Endothelial cell of umbilical vein (primary cell): ENCODE measurements at regions not wholly inside any gene's neighbourhood (a gene's known extent, or its start where the extent isn't known, plus 50 kb on each side); places are given as distances from the start of the nearest gene placed in this dataset.

ENCODE experiments used
- BruUV-seq: library from RNA; stranded (reverse); fragments of 400-500 nt; replicated peaks from 2 replicates; lab custom pipeline; 2021; lab: Mats Ljungman, UMichigan
- CTCF ChIA-PET: fragments of 300-600, 350-600 bp; sonication (Branson Sonifier 250); formaldehyde crosslinking; loops from one replicate; lab custom pipeline; 2021; ENCODE audit warnings: antibody characterized with exemption, inconsistent platforms; lab: Charles Lee
- POLR2A ChIA-PET: fragments of 300-600, 350-600 bp; sonication (Branson Sonifier 250); formaldehyde crosslinking; loops from one replicate; lab custom pipeline; 2021; ENCODE audit warnings: antibody characterized with exemption, inconsistent platforms; lab: Charles Lee
- DNase-seq: peaks from one replicate; pipeline ENCODE4 v3.0.0-alpha.2; 2011; ENCODE audit warnings: low read depth, low spot score
- FAIRE-seq: peaks from 2 replicates; lab custom pipeline; 2011; peaks lifted over from hg19 to GRCh38; lab: Jason Lieb, UNC
- H2AFZ ChIP-seq: 2 replicates; pipeline ENCODE4 v1.6.0; 2012; ENCODE audit warnings: low read depth, low read length, control low read depth, inconsistent platforms
- H3K27ac ChIP-seq: 2 replicates; pipeline ENCODE4 v1.5.1; 2011; ENCODE audit warnings: low read depth, mild to moderate bottlenecking, control low read depth, low read length, moderate library complexity; ENCODE audit not compliant: insufficient read depth
- H3K27me3 ChIP-seq, 2 experiments: 2 replicates each; pipeline versions ENCODE4 v1.6.0 to v1.6.1; 2011; ENCODE audit warnings: low read length in 2 of 2, mixed read lengths in 1 of 2; ENCODE audit not compliant: control insufficient read depth in 2 of 2, insufficient read depth in 2 of 2
- H3K36me3 ChIP-seq, 2 experiments: 2 replicates in 1 of 2; 3 replicates in 1 of 2; pipeline ENCODE4 v1.5.1; 2011; ENCODE audit warnings: low read length in 2 of 2, mild to moderate bottlenecking in 1 of 2, moderate library complexity in 1 of 2; ENCODE audit not compliant: control insufficient read depth in 2 of 2, insufficient read depth in 2 of 2; ENCODE audit errors: extremely low read depth in 1 of 2
- H3K4me1 ChIP-seq: 3 replicates; pipeline ENCODE4 v1.5.1; 2011; ENCODE audit warnings: mild to moderate bottlenecking, low read length; ENCODE audit not compliant: control insufficient read depth, insufficient read depth; ENCODE audit errors: extremely low read depth
- H3K4me2 ChIP-seq: 2 replicates; pipeline ENCODE4 v1.6.1; 2011; ENCODE audit warnings: low read length, control low read depth, mixed read lengths; ENCODE audit not compliant: insufficient read depth
- H3K4me3 ChIP-seq, 3 experiments: fragments of 200-600 bp in 1 of 3; sonication (generic), shearing (Covaris generic) in 1 of 3; replicated peaks in 1 of 3; 2 replicates each; pipeline ENCODE4 v1.5.1; 2011 to 2016; ENCODE audit warnings: control low read depth in 3 of 3, low read length in 3 of 3, mild to moderate bottlenecking in 2 of 3, inconsistent platforms in 1 of 3, low read depth in 1 of 3, moderate library complexity in 1 of 3; ENCODE audit not compliant: insufficient read depth in 1 of 3
- H3K79me2 ChIP-seq: 2 replicates; pipeline ENCODE4 v1.6.0; 2012; ENCODE audit warnings: low read length, inconsistent platforms; ENCODE audit not compliant: control insufficient read depth, insufficient read depth
- H3K9ac ChIP-seq: replicated peaks from 2 replicates; pipeline ENCODE3; 2011; ENCODE audit warnings: low read length, control low read depth; ENCODE audit not compliant: insufficient read depth; ENCODE audit errors: extremely low read depth
- H3K9me1 ChIP-seq: replicated peaks from 3 replicates; pipeline ENCODE4 v1.6.0; 2011; ENCODE audit warnings: mild to moderate bottlenecking, low read length; ENCODE audit not compliant: control insufficient read depth, insufficient read depth; ENCODE audit errors: extremely low read depth
- H3K9me3 ChIP-seq: replicated peaks from 2 replicates; pipeline ENCODE4 v1.5.1; 2012; ENCODE audit warnings: low read length, inconsistent platforms; ENCODE audit not compliant: control insufficient read depth, insufficient read depth
- H4K20me1 ChIP-seq: replicated peaks from 2 replicates; pipeline ENCODE3; 2011; ENCODE audit warnings: mild to moderate bottlenecking, low read length; ENCODE audit not compliant: control insufficient read depth, insufficient read depth; ENCODE audit errors: extremely low read depth
- EZH2 ChIP-seq: IDR thresholded peaks from 2 replicates; pipeline ENCODE4 v1.6.1; 2012; ENCODE audit warnings: borderline replicate concordance, low read depth, mild to moderate bottlenecking, moderate library complexity, low read length, inconsistent platforms; ENCODE audit not compliant: severe bottlenecking
- FOS ChIP-seq: IDR thresholded peaks from 2 replicates; pipeline ENCODE4 v1.6.1; 2011; ENCODE audit warnings: mild to moderate bottlenecking, low read length, moderate library complexity, borderline replicate concordance; ENCODE audit not compliant: insufficient read depth
- GATA2 ChIP-seq: IDR thresholded peaks from 2 replicates; pipeline ENCODE4 v1.7.0; 2011; ENCODE audit warnings: low read depth, mild to moderate bottlenecking, moderate library complexity, mixed read lengths, low read length; ENCODE audit not compliant: insufficient read length, insufficient read depth
- JUN ChIP-seq: IDR thresholded peaks from 2 replicates; pipeline ENCODE4 v1.6.1; 2011; ENCODE audit warnings: borderline replicate concordance, low read depth; ENCODE audit not compliant: insufficient read length, insufficient read depth
- MAX ChIP-seq: IDR thresholded peaks from 2 replicates; pipeline ENCODE4 v1.6.1; 2011; ENCODE audit not compliant: insufficient read depth, insufficient read length
- MYC ChIP-seq: IDR thresholded peaks from one replicate; pipeline ENCODE4 v1.6.1; 2011; ENCODE audit warnings: mild to moderate bottlenecking, low read depth, low read length
- POLR2A ChIP-seq: IDR thresholded peaks from 2 replicates; pipeline ENCODE4 v1.6.1; 2012; ENCODE audit warnings: low read depth, mild to moderate bottlenecking, control low read depth, low read length
- POLR2AphosphoS5 ChIP-seq: IDR thresholded peaks from 2 replicates; pipeline ENCODE4 v1.6.1; 2012; ENCODE audit warnings: low read depth, mild to moderate bottlenecking, control low read depth, low read length, moderate library complexity; ENCODE audit not compliant: insufficient read depth
- dilution Hi-C: fragments of 300-500 bp; cut with MboI; formaldehyde crosslinking; loops from one replicate; pipeline ENCODE4 v1.15.0; 2019; ENCODE audit warnings: low sequenced_read_pairs; ENCODE audit not compliant: extremely low pct_ligation_motif_present
- intact Hi-C: fragments of 100-400 bp; cut with micrococcal nuclease; formaldehyde crosslinking; loops from one replicate; pipeline ENCODE4 v1.10.0; 2022
- TF ChIP-seq, protein P1 (sequence below), 2 donors: IDR thresholded peaks; 1 replicate in 1 of 2; 2 replicates in 1 of 2; pipeline ENCODE4 v1.5.1; 2011; ENCODE audit warnings: low read length in 2 of 2, mild to moderate bottlenecking in 2 of 2, moderate library complexity in 2 of 2, control low read depth in 1 of 2, inconsistent platforms in 1 of 2, low read depth in 1 of 2; ENCODE audit not compliant: insufficient read depth in 1 of 2; ENCODE audit errors: extremely low read depth in 1 of 2

GRCh38 chr15:62726461-62726860 is 316.1 kb upstream of the TPM1 start:
- no peak overlapping the region for H3K4me3 ChIP-seq
- ChIA-PET POLR2A (no interaction called here), CTCF (interaction anchor here (1.2 kb wide), 1 partner anchor 16 kb away, joined by 13 read pairs; no protein-coding TSS in a partner anchor)
- no TSS peak for BruUV-seq
- H3K36me3 ChIP-seq: no peaks in the 10 kb centered on the region
- no peaks in the 10 kb centered on the region for H3K9me3 ChIP-seq
- no peak overlapping the region for H3K4me2 ChIP-seq
- no peaks in the 10 kb centered on the region for H4K20me1 ChIP-seq
- H3K9me1 ChIP-seq: no peaks in the 10 kb centered on the region
- peaks cover 4 to 9% of the 10 kb centered on the region in 2 experiments for H3K27me3 ChIP-seq
- dilution Hi-C loops (no loop called here), intact Hi-C loops (no loop called here)
- no peak overlapping the region for H2AFZ ChIP-seq
- H3K4me1 ChIP-seq: no peaks in the 10 kb centered on the region
- TF ChIP-seq GATA2 (no peak), POLR2AphosphoS5 (no peak), EZH2 (no peak), JUN (no peak), MYC (no peak), POLR2A (no peak), MAX (no peak), FOS (no peak)
- TF ChIP-seq, protein P1, sequence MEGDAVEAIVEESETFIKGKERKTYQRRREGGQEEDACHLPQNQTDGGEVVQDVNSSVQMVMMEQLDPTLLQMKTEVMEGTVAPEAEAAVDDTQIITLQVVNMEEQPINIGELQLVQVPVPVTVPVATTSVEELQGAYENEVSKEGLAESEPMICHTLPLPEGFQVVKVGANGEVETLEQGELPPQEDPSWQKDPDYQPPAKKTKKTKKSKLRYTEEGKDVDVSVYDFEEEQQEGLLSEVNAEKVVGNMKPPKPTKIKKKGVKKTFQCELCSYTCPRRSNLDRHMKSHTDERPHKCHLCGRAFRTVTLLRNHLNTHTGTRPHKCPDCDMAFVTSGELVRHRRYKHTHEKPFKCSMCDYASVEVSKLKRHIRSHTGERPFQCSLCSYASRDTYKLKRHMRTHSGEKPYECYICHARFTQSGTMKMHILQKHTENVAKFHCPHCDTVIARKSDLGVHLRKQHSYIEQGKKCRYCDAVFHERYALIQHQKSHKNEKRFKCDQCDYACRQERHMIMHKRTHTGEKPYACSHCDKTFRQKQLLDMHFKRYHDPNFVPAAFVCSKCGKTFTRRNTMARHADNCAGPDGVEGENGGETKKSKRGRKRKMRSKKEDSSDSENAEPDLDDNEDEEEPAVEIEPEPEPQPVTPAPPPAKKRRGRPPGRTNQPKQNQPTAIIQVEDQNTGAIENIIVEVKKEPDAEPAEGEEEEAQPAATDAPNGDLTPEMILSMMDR (IDR thresholded peaks at IDR 0.05; ENCODE audit: extremely low read depth in 1 of 2, insufficient read depth in 1 of 2, low read depth in 1 of 2, low read length in 2 of 2): no peak
- no peak for FAIRE-seq
- no peak overlapping the region for H3K9ac ChIP-seq
- no peaks in the 10 kb centered on the region for H3K79me2 ChIP-seq
- H3K27ac ChIP-seq: no peak overlapping the region
- DNase-seq: no peak
